ENCODE measurements at regions not wholly inside any gene's neighbourhood (a gene's known extent, or its start where the extent isn't known, plus 50 kb on each side); places are given as distances from the start of the nearest gene placed in this dataset.
A peak's percentile ranks its signal among the peaks of the same experiment; 100 is the strongest.

GRCh38 chr6:43970913-43971775, 156.1 kb downstream of the MRPL14 start:
- Histone ChIP-seq H3K27me3 (ENCODE audit: insufficient read depth, low read length, poor library complexity, severe bottlenecking) (no peaks in the 10 kb centered on the region), H3K4me3 (ENCODE audit: low read length, poor library complexity, severe bottlenecking) (no peak overlapping the region), H3K9me2 (replicated peaks; ENCODE audit: low read depth, low read length) (no peaks in the 10 kb centered on the region), H4K20me1 (ENCODE audit: insufficient read depth, low read length, poor library complexity, severe bottlenecking) (no peaks in the 10 kb centered on the region), H3K36me3 (ENCODE audit: insufficient read depth, low read length) (no peaks in the 10 kb centered on the region), H3F3A (ENCODE audit: low read depth) (no peaks in the 10 kb centered on the region), H3K9me3 (ENCODE audit: insufficient read depth, low read depth, low read length) (no peaks in the 10 kb centered on the region), H3K4me1 (ENCODE audit: insufficient read depth, low read length, poor library complexity, severe bottlenecking) (no peaks in the 10 kb centered on the region), H3K79me2 (ENCODE audit: insufficient read depth, low read length) (no peaks in the 10 kb centered on the region), H3K4me2 (ENCODE audit: low read depth, low read length, poor library complexity, severe bottlenecking) (no peak overlapping the region), H2AFZ (ENCODE audit: low read length) (peak overlapping the region; percentile 76; the same call in 1 of the 2 replicates), H3K9ac (ENCODE audit: low read depth, low read length, poor library complexity, severe bottlenecking) (no peak overlapping the region)
- TF ChIP-seq CTCF (conservative IDR thresholded peaks at IDR 0.05; ENCODE audit: low read length) (no peak), EZH2phosphoT487 (IDR thresholded peaks at IDR 0.05; ENCODE audit: borderline replicate concordance) (no peak)

GRCh38 chr6:43970068-43970912, 157.0 kb downstream of the MRPL14 start:
- Histone ChIP-seq H3F3A (ENCODE audit: low read depth) (no peaks in the 10 kb centered on the region), H3K79me2 (ENCODE audit: insufficient read depth, low read length) (no peaks in the 10 kb centered on the region), H4K20me1 (ENCODE audit: insufficient read depth, low read length, poor library complexity, severe bottlenecking) (no peaks in the 10 kb centered on the region), H3K36me3 (ENCODE audit: insufficient read depth, low read length) (no peaks in the 10 kb centered on the region), H3K27me3 (ENCODE audit: insufficient read depth, low read length, poor library complexity, severe bottlenecking) (no peaks in the 10 kb centered on the region), H3K4me2 (ENCODE audit: low read depth, low read length, poor library complexity, severe bottlenecking) (no peak overlapping the region), H3K4me3 (ENCODE audit: low read length, poor library complexity, severe bottlenecking) (no peak overlapping the region), H3K9me2 (replicated peaks; ENCODE audit: low read depth, low read length) (no peaks in the 10 kb centered on the region), H3K4me1 (ENCODE audit: insufficient read depth, low read length, poor library complexity, severe bottlenecking) (no peaks in the 10 kb centered on the region), H3K9me3 (ENCODE audit: insufficient read depth, low read depth, low read length) (no peaks in the 10 kb centered on the region), H3K9ac (ENCODE audit: low read depth, low read length, poor library complexity, severe bottlenecking) (no peak overlapping the region), H2AFZ (ENCODE audit: low read length) (no peak overlapping the region)
- TF ChIP-seq EZH2phosphoT487 (IDR thresholded peaks at IDR 0.05; ENCODE audit: borderline replicate concordance) (no peak), CTCF (conservative IDR thresholded peaks at IDR 0.05; ENCODE audit: low read length) (no peak)

DNA sequence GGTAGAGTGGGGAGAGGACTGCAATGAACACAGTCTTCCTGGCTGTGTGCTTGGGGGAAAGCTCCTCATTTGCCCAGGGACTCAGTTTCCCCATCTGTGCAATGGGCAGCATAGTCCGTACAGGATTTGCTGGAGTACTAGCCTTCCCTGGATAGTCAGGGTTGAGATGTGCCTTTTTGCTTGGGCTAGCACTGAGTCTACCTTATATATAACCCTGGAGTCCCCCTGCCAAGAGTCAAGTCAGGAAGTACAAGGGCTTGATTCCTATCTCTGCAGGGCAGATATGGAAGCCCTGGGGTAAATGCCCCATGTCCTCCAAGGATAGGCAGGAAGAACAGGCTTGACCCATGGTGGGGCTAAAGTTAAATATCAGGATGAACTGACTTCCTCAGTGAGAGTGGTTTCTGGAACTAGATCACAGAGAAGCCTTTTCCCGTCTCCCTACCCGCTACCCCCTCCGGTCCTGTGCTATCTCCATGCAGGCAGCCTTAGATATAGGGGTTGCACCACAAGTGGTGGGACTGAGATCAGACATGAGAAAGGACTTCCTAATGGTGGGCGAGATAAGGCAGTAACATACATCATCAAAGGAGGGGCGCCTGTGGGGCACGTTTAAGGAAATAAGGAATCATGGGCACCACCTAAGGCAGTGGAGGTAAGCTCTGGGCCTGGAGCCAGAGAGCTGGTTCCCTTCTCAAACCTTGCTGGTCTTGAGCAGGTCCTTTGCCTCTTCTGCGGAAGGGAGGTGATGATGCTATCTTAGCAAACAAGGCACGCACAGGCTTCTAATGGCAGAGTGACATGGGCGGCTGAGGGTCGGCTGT, 157.9 kb downstream of the MRPL14 start:
- Histone ChIP-seq H3K4me3 (ENCODE audit: low read length, poor library complexity, severe bottlenecking) (no peak overlapping the region), H3K9ac (ENCODE audit: low read depth, low read length, poor library complexity, severe bottlenecking) (no peak overlapping the region), H3K9me2 (replicated peaks; ENCODE audit: low read depth, low read length) (no peaks in the 10 kb centered on the region), H3K4me1 (ENCODE audit: insufficient read depth, low read length, poor library complexity, severe bottlenecking) (no peaks in the 10 kb centered on the region), H3K79me2 (ENCODE audit: insufficient read depth, low read length) (no peaks in the 10 kb centered on the region), H3F3A (ENCODE audit: low read depth) (no peaks in the 10 kb centered on the region), H3K27me3 (ENCODE audit: insufficient read depth, low read length, poor library complexity, severe bottlenecking) (no peaks in the 10 kb centered on the region), H3K4me2 (ENCODE audit: low read depth, low read length, poor library complexity, severe bottlenecking) (no peak overlapping the region), H2AFZ (ENCODE audit: low read length) (no peak overlapping the region), H4K20me1 (ENCODE audit: insufficient read depth, low read length, poor library complexity, severe bottlenecking) (no peaks in the 10 kb centered on the region), H3K9me3 (ENCODE audit: insufficient read depth, low read depth, low read length) (no peaks in the 10 kb centered on the region), H3K36me3 (ENCODE audit: insufficient read depth, low read length) (no peaks in the 10 kb centered on the region)
- TF ChIP-seq EZH2phosphoT487 (IDR thresholded peaks at IDR 0.05; ENCODE audit: borderline replicate concordance) (no peak), CTCF (conservative IDR thresholded peaks at IDR 0.05; ENCODE audit: low read length) (no peak)
